MG63 (cell line): ENCODE measurements at regions not wholly inside any gene's neighbourhood (a gene's known extent, or its start where the extent isn't known, plus 50 kb on each side); places are given as distances from the start of the nearest gene placed in this dataset.
"Not testable (repeated sequence)": the region's sequence is repeated elsewhere in the genome, so short reads cannot be mapped to it uniquely, and the experiment has no call there.

Source experiments
- DNase-seq: peaks from one replicate; pipeline ENCODE4 v3.0.0-alpha.2; 2020
- H3K27me3 ChIP-seq: fragments of 250-450 bp; sonication (Bioruptor Pico); 2 replicates; pipeline ENCODE4 v1.5.1; 2020; ENCODE audit warnings: mild to moderate bottlenecking, moderate library complexity
- H3K36me3 ChIP-seq: fragments of 250-450 bp; sonication (Bioruptor Pico); 2 replicates; pipeline ENCODE4 v1.5.1; 2020; ENCODE audit warnings: mild to moderate bottlenecking, moderate library complexity
- H3K4me3 ChIP-seq: fragments of 250-450 bp; sonication (Bioruptor Pico); 2 replicates; pipeline ENCODE4 v1.5.1; 2020; ENCODE audit warnings: mild to moderate bottlenecking, moderate library complexity
- H3K9me3 ChIP-seq: fragments of 250-450 bp; sonication (Bioruptor Pico); 2 replicates; pipeline ENCODE4 v1.5.1; 2020; ENCODE audit warnings: mild to moderate bottlenecking, moderate library complexity

DNA sequence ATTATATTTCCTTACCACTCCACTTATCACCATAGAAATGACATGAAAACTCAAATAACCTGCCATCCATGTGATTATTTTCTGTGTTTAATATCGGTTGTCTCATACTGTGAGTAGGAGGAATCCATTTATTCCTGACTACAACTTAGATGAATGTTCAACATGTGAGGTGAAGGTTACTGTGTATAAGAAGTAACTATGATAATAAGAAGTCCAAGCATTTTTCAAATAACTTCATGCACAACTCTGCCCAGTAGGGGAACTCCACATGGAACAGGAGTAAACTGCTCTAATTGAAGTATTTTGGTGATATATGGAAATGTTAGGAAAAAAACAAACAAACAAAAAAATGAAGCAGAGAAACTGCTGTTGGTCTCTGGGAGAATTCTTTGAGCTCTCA, 447.5 kb upstream of the GRIN3A start:
- H3K27me3 ChIP-seq: no peaks in the 10 kb centered on the region
- no peaks in the 10 kb centered on the region for H3K36me3 ChIP-seq
- H3K9me3 ChIP-seq: no peaks in the 10 kb centered on the region
- no peak overlapping the region for H3K4me3 ChIP-seq
- no peak for DNase-seq

- Histone ChIP-seq H3K27me3 (no peaks in the 10 kb centered on the region), H3K36me3 (no peaks in the 10 kb centered on the region), H3K9me3 (no peaks in the 10 kb centered on the region), H3K4me3 (no peak overlapping the region)
- DNase-seq: no peak
These were observed 446.9 kb upstream of the GRIN3A start for GRCh38 chr9:102185371-102185770.

DNA sequence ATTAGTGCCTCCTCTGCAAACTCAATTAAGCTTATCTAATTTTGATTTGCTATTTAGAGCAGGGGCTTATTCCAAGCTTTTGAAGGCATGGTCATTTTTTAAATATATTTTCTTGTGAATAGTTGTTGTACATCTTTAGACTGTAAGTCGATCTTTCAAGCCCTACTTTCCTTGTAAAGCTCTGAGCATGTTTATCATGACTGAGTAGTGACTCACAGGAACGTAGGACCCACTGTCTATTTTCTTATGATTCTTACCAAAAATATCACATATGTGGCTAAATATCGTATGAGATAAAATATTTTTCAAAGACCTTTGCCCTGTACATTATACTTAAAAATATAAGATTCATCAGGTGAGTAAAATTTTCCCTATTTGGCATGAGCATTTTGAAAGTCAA, 440.4 kb upstream of the GRIN3A start:
- Histone ChIP-seq H3K9me3 (peaks cover 4% of the 10 kb centered on the region), H3K4me3 (no peak overlapping the region), H3K36me3 (no peaks in the 10 kb centered on the region), H3K27me3 (no peaks in the 10 kb centered on the region)
- no peak for DNase-seq

GRCh38 chr9:102174202-102174601, 435.8 kb upstream of the GRIN3A start:
- not testable (repeated sequence) for H3K9me3 ChIP-seq, H3K27me3 ChIP-seq, DNase-seq, H3K4me3 ChIP-seq, H3K36me3 ChIP-seq

- no peaks in the 10 kb centered on the region for H3K36me3 ChIP-seq
- no peak for DNase-seq
- no peak overlapping the region for H3K4me3 ChIP-seq
- H3K27me3 ChIP-seq: no peaks in the 10 kb centered on the region
- no peaks in the 10 kb centered on the region for H3K9me3 ChIP-seq
These were observed 425.8 kb upstream of the GRIN3A start for GRCh38 chr9:102164247-102164646.

- not testable (repeated sequence) for H3K9me3 ChIP-seq, H3K27me3 ChIP-seq, H3K36me3 ChIP-seq, DNase-seq, H3K4me3 ChIP-seq
These were observed 414.6 kb upstream of the GRIN3A start for GRCh38 chr9:102153081-102153480.

DNA sequence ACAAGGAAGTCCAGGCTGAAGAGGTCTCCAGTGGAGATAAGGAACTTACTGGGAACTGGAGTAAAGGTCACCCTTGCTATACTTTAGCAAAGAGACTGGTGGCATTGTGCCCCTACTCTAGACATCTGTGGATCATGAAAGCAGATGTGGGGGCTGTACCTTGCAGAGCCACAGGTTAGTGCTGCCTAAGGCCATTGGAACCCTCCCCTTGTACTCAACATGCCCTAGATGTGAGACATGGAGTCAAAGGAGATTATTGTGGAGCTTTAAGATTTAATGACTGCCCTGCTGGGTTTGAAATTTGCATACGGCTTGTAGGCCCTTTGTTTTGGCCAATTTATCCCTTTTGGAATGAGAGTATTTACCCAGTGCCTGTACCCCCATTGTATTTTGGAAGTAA, 397.3 kb upstream of the GRIN3A start:
- H3K4me3 ChIP-seq: no peak overlapping the region
- no peaks in the 10 kb centered on the region for H3K9me3 ChIP-seq
- H3K36me3 ChIP-seq: no peaks in the 10 kb centered on the region
- no peaks in the 10 kb centered on the region for H3K27me3 ChIP-seq
- DNase-seq: no peak

DNA sequence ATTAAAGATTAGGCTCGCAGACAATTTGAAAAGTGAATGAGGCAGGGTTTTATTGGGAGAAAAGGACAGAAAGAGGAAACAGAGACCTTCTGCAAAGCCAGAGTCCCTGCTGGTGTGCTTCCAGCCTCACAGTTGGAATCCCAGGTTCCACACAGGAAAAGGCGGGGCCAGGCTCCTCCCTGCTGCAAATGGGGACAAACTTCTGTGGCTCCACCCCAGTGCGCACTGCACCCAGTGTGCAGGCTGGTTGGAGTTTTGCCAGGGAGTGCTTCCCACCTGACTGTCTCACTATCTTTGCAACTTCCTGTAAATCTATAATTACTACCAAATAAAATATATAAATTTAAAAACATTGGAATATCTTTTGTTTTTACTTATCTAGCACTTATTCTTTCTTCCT, 386.0 kb upstream of the GRIN3A start:
- Histone ChIP-seq H3K27me3 (no peaks in the 10 kb centered on the region), H3K9me3 (no peaks in the 10 kb centered on the region)
- DNase-seq: peak; percentile 4

GRCh38 chr9:102114557-102114956, 376.1 kb upstream of the GRIN3A start:
- DNase-seq: no peak
- H3K36me3 ChIP-seq: no peaks in the 10 kb centered on the region
- H3K27me3 ChIP-seq: no peaks in the 10 kb centered on the region
- no peak overlapping the region for H3K4me3 ChIP-seq
- no peaks in the 10 kb centered on the region for H3K9me3 ChIP-seq

More for the DNA sequence above, 386.0 kb upstream of the GRIN3A start:
- H3K36me3 ChIP-seq: no peaks in the 10 kb centered on the region
- no peak overlapping the region for H3K4me3 ChIP-seq

- Histone ChIP-seq H3K9me3 (no peaks in the 10 kb centered on the region), H3K4me3 (no peak overlapping the region), H3K27me3 (no peaks in the 10 kb centered on the region), H3K36me3 (no peaks in the 10 kb centered on the region)
- no peak for DNase-seq
These were observed 374.7 kb upstream of the GRIN3A start for GRCh38 chr9:102113191-102113590.

DNA sequence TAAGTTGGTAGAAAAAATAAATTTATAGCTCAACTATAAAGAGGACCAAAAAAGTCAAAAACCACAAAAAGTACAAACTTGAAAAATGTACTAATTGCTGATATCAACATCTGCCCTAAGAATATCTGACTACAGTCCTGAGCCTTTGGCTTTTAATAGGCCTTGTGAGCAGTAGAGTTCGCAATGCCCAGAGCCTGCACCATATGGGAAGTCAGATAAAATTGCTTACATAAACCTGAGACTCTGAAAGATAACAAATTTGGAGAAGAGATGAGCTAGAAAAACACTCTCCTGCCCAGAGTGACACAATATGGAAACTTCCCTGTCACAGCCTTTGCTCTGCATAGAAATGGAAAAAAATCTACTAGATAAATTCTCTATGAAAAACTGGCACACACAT, 368.0 kb upstream of the GRIN3A start:
- peaks cover 2% of the 10 kb centered on the region; the same call in 1 of the 2 replicates for H3K9me3 ChIP-seq
- no peaks in the 10 kb centered on the region for H3K36me3 ChIP-seq
- no peak overlapping the region for H3K4me3 ChIP-seq
- H3K27me3 ChIP-seq: no peaks in the 10 kb centered on the region
- DNase-seq: no peak

- H3K9me3 ChIP-seq: peaks cover 2% of the 10 kb centered on the region; the same call in 1 of the 2 replicates
- no peaks in the 10 kb centered on the region for H3K36me3 ChIP-seq
- H3K4me3 ChIP-seq: no peak overlapping the region
- DNase-seq: no peak
- H3K27me3 ChIP-seq: no peaks in the 10 kb centered on the region
These were observed 363.3 kb upstream of the GRIN3A start for GRCh38 chr9:102101723-102102122.

DNA sequence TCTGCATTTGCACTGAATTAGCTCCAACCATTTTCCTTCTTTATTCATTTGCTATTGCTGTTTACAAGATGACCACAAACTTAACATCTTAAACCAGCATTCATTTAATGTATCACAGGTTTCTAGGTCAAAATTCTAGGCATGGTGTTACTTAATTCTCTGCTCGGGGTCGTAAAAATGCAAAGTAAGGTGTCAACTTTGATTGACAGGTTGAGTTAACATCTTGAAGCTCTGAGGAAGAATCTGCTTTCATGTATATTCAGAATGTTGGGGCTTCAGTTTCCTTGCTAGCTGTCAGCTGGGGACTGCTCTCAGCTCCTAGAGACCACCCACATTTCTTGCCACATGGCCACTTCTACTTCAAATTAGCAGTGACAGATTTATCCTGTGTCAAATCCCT, 348.7 kb upstream of the GRIN3A start:
- Histone ChIP-seq H3K27me3 (no peaks in the 10 kb centered on the region), H3K9me3 (no peaks in the 10 kb centered on the region), H3K36me3 (no peaks in the 10 kb centered on the region), H3K4me3 (no peak overlapping the region)
- no peak for DNase-seq

GRCh38 chr9:102085548-102085947, 347.1 kb upstream of the GRIN3A start:
- Histone ChIP-seq H3K4me3 (no peak overlapping the region), H3K9me3 (no peaks in the 10 kb centered on the region), H3K27me3 (no peaks in the 10 kb centered on the region), H3K36me3 (no peaks in the 10 kb centered on the region)
- DNase-seq: no peak

DNA sequence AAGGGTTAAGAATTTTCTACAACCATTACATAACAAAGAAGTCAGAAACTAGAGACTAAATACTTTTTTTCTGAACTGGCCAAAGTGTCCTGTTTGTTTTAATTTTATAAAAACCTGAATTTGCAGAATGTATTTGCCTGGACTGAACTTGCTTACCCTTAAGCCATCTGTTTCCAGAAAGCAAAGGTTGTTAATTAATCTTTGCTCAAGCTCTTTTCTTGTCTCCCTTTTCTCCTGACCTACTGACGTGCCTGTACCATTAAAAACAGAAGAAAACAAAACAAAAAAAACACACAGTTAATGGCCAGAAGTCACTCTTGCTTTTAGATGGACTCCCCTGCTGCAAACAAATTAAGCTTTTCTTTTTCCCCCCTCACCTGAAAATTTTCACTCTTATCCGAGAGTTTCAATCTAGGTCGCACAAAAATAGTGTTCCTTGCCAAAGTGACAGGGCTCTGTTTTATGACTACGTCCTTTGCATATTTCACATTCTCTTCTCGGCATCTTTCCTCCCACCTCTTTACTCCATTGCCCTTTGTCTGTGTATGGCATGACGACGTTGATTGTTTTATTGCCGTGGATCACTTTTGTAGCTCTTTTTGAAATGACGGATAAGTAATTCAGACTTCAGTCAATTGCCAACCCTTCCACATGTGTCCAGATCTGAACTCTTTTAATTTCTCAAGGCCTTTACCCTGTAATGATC, 333.8 kb upstream of the GRIN3A start:
- Histone ChIP-seq H3K27me3 (no peaks in the 10 kb centered on the region), H3K9me3 (no peaks in the 10 kb centered on the region), H3K4me3 (no peak overlapping the region), H3K36me3 (no peaks in the 10 kb centered on the region)
- no peak for DNase-seq

GRCh38 chr9:102069969-102070368, 331.5 kb upstream of the GRIN3A start:
- Histone ChIP-seq H3K36me3 (no peaks in the 10 kb centered on the region), H3K27me3 (no peaks in the 10 kb centered on the region), H3K9me3 (no peaks in the 10 kb centered on the region), H3K4me3 (no peak overlapping the region)
- DNase-seq: peak; percentile 54

GRCh38 chr9:102054811-102055210, 316.4 kb upstream of the GRIN3A start:
- no peak for DNase-seq
- H3K36me3 ChIP-seq: no peaks in the 10 kb centered on the region
- no peaks in the 10 kb centered on the region for H3K27me3 ChIP-seq
- H3K9me3 ChIP-seq: no peaks in the 10 kb centered on the region
- no peak overlapping the region for H3K4me3 ChIP-seq

GRCh38 chr9:102049586-102050246, 311.3 kb upstream of the GRIN3A start:
- H3K4me3 ChIP-seq: peak overlapping the region; percentile 22
- H3K9me3 ChIP-seq: no peaks in the 10 kb centered on the region
- peak; percentile 4 for DNase-seq
- H3K36me3 ChIP-seq: no peaks in the 10 kb centered on the region
- H3K27me3 ChIP-seq: no peaks in the 10 kb centered on the region
